Aorta (tissue), 5 donors: ENCODE measurements at regions not wholly inside any gene's neighbourhood (a gene's known extent, or its start where the extent isn't known, plus 50 kb on each side); places are given as distances from the start of the nearest gene placed in this dataset.

Source experiments
- ATAC-seq: fragments of 200-7000 bp; cut with Tn5 transposase; one replicate; pipeline ENCODE4 v1.9.1; 2022; ENCODE audit warnings: moderate library complexity; ENCODE audit not compliant: low FRiP score
- DNase-seq, 2 donors: peaks; one replicate each; pipeline ENCODE4 v3.0.0-alpha.2; 2020
- H3K27ac ChIP-seq, 2 donors: one replicate each; pipeline ENCODE4 v1.5.1; 2013; ENCODE audit warnings: low read length in 2 of 2, mild to moderate bottlenecking in 2 of 2, moderate library complexity in 2 of 2, control low read depth in 1 of 2, inconsistent platforms in 1 of 2, low read depth in 1 of 2
- H3K27me3 ChIP-seq, 2 donors: one replicate each; pipeline ENCODE4 v1.6.1; 2013; ENCODE audit warnings: control low read depth in 1 of 2, low read length in 1 of 2, mild to moderate bottlenecking in 1 of 2, moderate library complexity in 1 of 2; ENCODE audit not compliant: insufficient read depth in 2 of 2, control insufficient read depth in 1 of 2
- H3K36me3 ChIP-seq, 2 donors: one replicate each; pipeline ENCODE4 v1.6.1; 2013; ENCODE audit warnings: control low read depth in 1 of 2, low read length in 1 of 2, mild to moderate bottlenecking in 1 of 2; ENCODE audit not compliant: insufficient read depth in 2 of 2, control insufficient read depth in 1 of 2
- H3K4me1 ChIP-seq, 2 donors: one replicate each; pipeline ENCODE4 v1.6.1; 2013; ENCODE audit warnings: low read length in 2 of 2, control low read depth in 1 of 2, mild to moderate bottlenecking in 1 of 2, moderate library complexity in 1 of 2; ENCODE audit not compliant: insufficient read depth in 2 of 2, control insufficient read depth in 1 of 2
- H3K4me3 ChIP-seq, 2 donors: one replicate each; pipeline ENCODE4 v1.5.1; 2013; ENCODE audit warnings: low read length in 2 of 2, control low read depth in 1 of 2, mild to moderate bottlenecking in 1 of 2
- H3K9me3 ChIP-seq: one replicate; pipeline ENCODE4 v1.6.1; 2013; ENCODE audit warnings: mild to moderate bottlenecking, low read length; ENCODE audit not compliant: control insufficient read depth
- WGBS, 2 donors: extraction: QIAGEN DNeasy Blood & Tissue Kit; methylation state at CpG; one replicate each; pipeline ENCODE4 v1.1.7; 2013; 5-methylcytosine and 5-hydroxymethylcytosine counted together
- intact Hi-C, 2 donors: fragments of 100-400 bp; cut with DNase I; formaldehyde crosslinking; loops; one replicate each; pipeline versions ENCODE4 v1.14.2 to v1.15.0; 2022
- donor health status: healthy with polysubstance abuse.
- donor health status: Bipolar disorder and iron deficiency.
- donor health status: DM: no; HTN: no; CAD: no.
- donor health status: DM: no; HTN: no; CAD: no.
- donor health status: DM: yes; HTN: yes; CAD: no.

GRCh38 chr4:189048119-189048518 is 892.6 kb upstream of the FRG1 start:
- Histone ChIP-seq H3K27me3 (no peaks in the 10 kb centered on the region), H3K27ac (no peak overlapping the region), H3K9me3 (no peaks in the 10 kb centered on the region), H3K4me1 (no peaks in the 10 kb centered on the region), H3K4me3 (no peak overlapping the region), H3K36me3 (no peaks in the 10 kb centered on the region)
- intact Hi-C loops: no loop called here
- WGBS, 2 donors: 81% methylated on average over 1 of the region's 1 CpG
- DNase-seq: no peak
- ATAC-seq: no peak

- 74 to 77% methylated on average over 8 of the region's 8 CpGs for WGBS, 2 donors
- H3K27me3 ChIP-seq: no peaks in the 10 kb centered on the region
- ATAC-seq: no peak
Observed at GRCh38 chr4:189049682-189050081, 891.0 kb upstream of the FRG1 start.

GRCh38 chr4:189050643-189051042 is 890.0 kb upstream of the FRG1 start:
- intact Hi-C loops: no loop called here
- Histone ChIP-seq H3K9me3 (no peaks in the 10 kb centered on the region), H3K36me3 (no peaks in the 10 kb centered on the region), H3K27me3 (no peaks in the 10 kb centered on the region), H3K27ac (no peak overlapping the region), H3K4me1 (no peaks in the 10 kb centered on the region), H3K4me3 (no peak overlapping the region)
- 49 to 51% methylated on average over 8 of the region's 8 CpGs for WGBS, 2 donors
- DNase-seq (no peak), ATAC-seq (no peak)

More at GRCh38 chr4:189049682-189050081, 891.0 kb upstream of the FRG1 start:
- Histone ChIP-seq H3K27ac (no peak overlapping the region), H3K4me1 (no peaks in the 10 kb centered on the region), H3K36me3 (no peaks in the 10 kb centered on the region), H3K4me3 (no peak overlapping the region), H3K9me3 (no peaks in the 10 kb centered on the region)
- intact Hi-C loops: no loop called here
- no peak for DNase-seq

GRCh38 chr4:189053621-189054020 is 887.1 kb upstream of the FRG1 start:
- Histone ChIP-seq H3K36me3 (no peaks in the 10 kb centered on the region), H3K4me1 (no peaks in the 10 kb centered on the region), H3K27me3 (no peaks in the 10 kb centered on the region), H3K27ac (no peak overlapping the region), H3K4me3 (no peak overlapping the region), H3K9me3 (no peaks in the 10 kb centered on the region)
- ATAC-seq: no peak
- intact Hi-C loops: no loop called here
- WGBS, 2 donors: 71 to 81% methylated on average over 7 of the region's 7 CpGs
- no peak for DNase-seq

GRCh38 chr4:189060104-189060503 is 880.6 kb upstream of the FRG1 start:
- Histone ChIP-seq H3K9me3 (no peaks in the 10 kb centered on the region), H3K36me3 (no peaks in the 10 kb centered on the region), H3K27me3 (no peaks in the 10 kb centered on the region), H3K4me1 (no peaks in the 10 kb centered on the region), H3K4me3 (no peak overlapping the region), H3K27ac (no peak overlapping the region)
- DNase-seq: no peak
- intact Hi-C loops: no loop called here
- 13 to 33% methylated on average over 1 of the region's 1 CpG for WGBS, 2 donors
- ATAC-seq: no peak

GRCh38 chr4:189062047-189062820 is 878.4 kb upstream of the FRG1 start:
- intact Hi-C loops: no loop called here
- H3K4me3 ChIP-seq: no peak overlapping the region
- whole genome bisulfite sequencing, 2 donors: 52 to 68% methylated on average over 2 of the region's 2 CpGs
- no peak overlapping the region for H3K27ac ChIP-seq
- ATAC-seq (no peak), DNase-seq (no peak)
- no peaks in the 10 kb centered on the region for H3K36me3 ChIP-seq
- H3K9me3 ChIP-seq: no peaks in the 10 kb centered on the region
- H3K4me1 ChIP-seq: no peaks in the 10 kb centered on the region
- H3K27me3 ChIP-seq: no peaks in the 10 kb centered on the region

- no peak for ATAC-seq
- Histone ChIP-seq H3K4me3 (no peak overlapping the region), H3K9me3 (no peaks in the 10 kb centered on the region), H3K27me3 (no peaks in the 10 kb centered on the region), H3K27ac (no peak overlapping the region), H3K36me3 (no peaks in the 10 kb centered on the region), H3K4me1 (no peaks in the 10 kb centered on the region)
- 86 to 88% methylated on average over 1 of the region's 1 CpG for WGBS, 2 donors
- intact Hi-C loops: no loop called here
- DNase-seq: no peak
Observed at GRCh38 chr4:189069772-189070171, 870.9 kb upstream of the FRG1 start.

- no peaks in the 10 kb centered on the region for H3K36me3 ChIP-seq
- DNase-seq (no peak), ATAC-seq (no peak)
- WGBS, 2 donors: 76 to 81% methylated on average over 6 of the region's 6 CpGs
- no peaks in the 10 kb centered on the region for H3K9me3 ChIP-seq
- intact Hi-C loops: no loop called here
- no peak overlapping the region for H3K4me3 ChIP-seq
- no peak overlapping the region for H3K27ac ChIP-seq
- H3K27me3 ChIP-seq: no peaks in the 10 kb centered on the region
- H3K4me1 ChIP-seq: no peaks in the 10 kb centered on the region
Observed at GRCh38 chr4:189071241-189071640, 869.4 kb upstream of the FRG1 start.

- Histone ChIP-seq H3K4me3 (no peak overlapping the region), H3K9me3 (no peaks in the 10 kb centered on the region), H3K36me3 (no peaks in the 10 kb centered on the region), H3K27me3 (no peaks in the 10 kb centered on the region), H3K27ac (no peak overlapping the region), H3K4me1 (no peaks in the 10 kb centered on the region)
- intact Hi-C loops: no loop called here
- ATAC-seq: no peak
- no peak for DNase-seq
- 39 to 45% methylated on average over 6 of the region's 6 CpGs for WGBS, 2 donors
Observed at GRCh38 chr4:189073739-189074138, 866.9 kb upstream of the FRG1 start.
